HAP-1 (cell line): ENCODE measurements at regions not wholly inside any gene's neighbourhood (a gene's known extent, or its start where the extent isn't known, plus 50 kb on each side); places are given as distances from the start of the nearest gene placed in this dataset.

Experiments
- DNase-seq, 2 experiments: peaks; one replicate each; pipeline ENCODE4 v3.0.0-alpha.2; 2016 to 2020; ENCODE audit warnings: low spot score in 2 of 2
- H3K27me3 ChIP-seq: fragments of 250-450 bp; sonication (Bioruptor Pico); 2 replicates; pipeline ENCODE4 v1.5.1; 2020; ENCODE audit warnings: low read depth, mild to moderate bottlenecking, moderate library complexity
- H3K36me3 ChIP-seq: fragments of 250-450 bp; sonication (Bioruptor Pico); replicated peaks from 2 replicates; pipeline ENCODE4 v1.5.1; 2020; ENCODE audit warnings: mild to moderate bottlenecking
- H3K4me1 ChIP-seq: fragments of 250-450 bp; sonication (Bioruptor Pico); 2 replicates; pipeline ENCODE4 v1.5.1; 2020; ENCODE audit warnings: mild to moderate bottlenecking
- H3K4me3 ChIP-seq: fragments of 250-450 bp; sonication (Bioruptor Pico); 2 replicates; pipeline ENCODE4 v1.5.1; 2020; ENCODE audit warnings: mild to moderate bottlenecking, moderate library complexity
- H3K9me3 ChIP-seq: fragments of 250-450 bp; sonication (Bioruptor Pico); 2 replicates; pipeline ENCODE4 v1.5.1; 2020; ENCODE audit warnings: mild to moderate bottlenecking, moderate library complexity
- in situ Hi-C: fragments of 300-500 bp; cut with MboI; formaldehyde crosslinking; loops from 3 replicates; pipeline ENCODE4 v1.14.3; 2020; ENCODE audit warnings: low sequenced_read_pairs, inconsistent platforms, mixed read lengths

GRCh38 chr9:78783743-78784142, 486.8 kb downstream of the PSAT1 start:
- no peaks in the 10 kb centered on the region for H3K9me3 ChIP-seq
- no peaks in the 10 kb centered on the region for H3K4me1 ChIP-seq
- DNase-seq = no peak
- no peaks in the 10 kb centered on the region for H3K27me3 ChIP-seq
- no peaks in the 10 kb centered on the region for H3K36me3 ChIP-seq
- in situ Hi-C loops = no loop called here
- H3K4me3 ChIP-seq = no peak overlapping the region

GRCh38 chr9:78786794-78787193, 489.9 kb downstream of the PSAT1 start:
- Histone ChIP-seq H3K9me3 (no peaks in the 10 kb centered on the region), H3K27me3 (no peaks in the 10 kb centered on the region), H3K4me3 (no peak overlapping the region), H3K4me1 (no peaks in the 10 kb centered on the region), H3K36me3 (no peaks in the 10 kb centered on the region)
- in situ Hi-C loops = no loop called here
- no peak for DNase-seq

- Histone ChIP-seq H3K36me3 (no peaks in the 10 kb centered on the region), H3K4me1 (no peaks in the 10 kb centered on the region), H3K9me3 (no peaks in the 10 kb centered on the region), H3K27me3 (no peaks in the 10 kb centered on the region), H3K4me3 (no peak overlapping the region)
- DNase-seq = no peak
- in situ Hi-C loops = no loop called here
Measured at GRCh38 chr9:78788101-78788500, 491.2 kb downstream of the PSAT1 start.

DNA sequence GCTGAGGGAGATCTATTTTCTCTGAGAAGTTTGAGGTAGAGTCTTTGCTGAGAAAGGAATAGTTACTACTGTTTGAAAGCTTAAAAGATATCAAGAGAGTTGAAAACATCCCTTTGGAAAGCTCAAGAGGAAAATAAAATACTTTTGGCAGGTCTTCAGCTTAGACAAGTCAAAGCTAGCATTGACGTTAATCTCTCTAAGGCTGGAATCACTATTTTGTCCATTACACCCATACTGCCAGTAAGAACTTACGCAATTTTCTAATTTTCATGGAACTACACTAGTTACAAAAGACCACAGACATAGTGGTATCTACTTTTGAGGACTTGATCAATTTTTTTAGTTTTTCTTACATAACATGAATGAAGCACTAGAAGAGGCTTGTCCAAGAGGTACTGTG, 494.9 kb downstream of the PSAT1 start:
- no peaks in the 10 kb centered on the region for H3K36me3 ChIP-seq
- no peak overlapping the region for H3K4me3 ChIP-seq
- no peaks in the 10 kb centered on the region for H3K27me3 ChIP-seq
- in situ Hi-C loops = no loop called here
- no peaks in the 10 kb centered on the region for H3K4me1 ChIP-seq
- no peak for DNase-seq
- no peaks in the 10 kb centered on the region for H3K9me3 ChIP-seq

DNA sequence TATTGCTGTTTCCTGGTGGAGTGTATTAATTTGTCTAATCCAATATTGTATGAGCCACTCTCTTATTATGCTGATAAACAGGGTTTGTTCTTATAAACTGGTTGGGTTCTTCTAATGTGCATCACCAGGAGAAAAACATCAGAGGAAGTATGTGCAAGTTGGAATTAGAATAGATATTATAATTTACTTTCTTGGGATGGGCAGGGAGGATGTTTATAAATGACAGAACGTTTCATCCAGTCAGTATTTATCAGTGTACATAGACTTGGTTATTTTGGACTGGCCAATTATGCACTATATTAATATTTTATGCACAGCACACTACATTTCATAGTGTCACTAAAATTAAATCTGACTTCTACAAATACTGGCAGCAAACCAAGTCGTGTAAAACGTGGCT, 495.8 kb downstream of the PSAT1 start:
- Histone ChIP-seq H3K36me3 (no peaks in the 10 kb centered on the region), H3K4me1 (no peaks in the 10 kb centered on the region), H3K9me3 (no peaks in the 10 kb centered on the region), H3K27me3 (no peaks in the 10 kb centered on the region), H3K4me3 (no peak overlapping the region)
- no peak for DNase-seq
- in situ Hi-C loops = no loop called here

DNA sequence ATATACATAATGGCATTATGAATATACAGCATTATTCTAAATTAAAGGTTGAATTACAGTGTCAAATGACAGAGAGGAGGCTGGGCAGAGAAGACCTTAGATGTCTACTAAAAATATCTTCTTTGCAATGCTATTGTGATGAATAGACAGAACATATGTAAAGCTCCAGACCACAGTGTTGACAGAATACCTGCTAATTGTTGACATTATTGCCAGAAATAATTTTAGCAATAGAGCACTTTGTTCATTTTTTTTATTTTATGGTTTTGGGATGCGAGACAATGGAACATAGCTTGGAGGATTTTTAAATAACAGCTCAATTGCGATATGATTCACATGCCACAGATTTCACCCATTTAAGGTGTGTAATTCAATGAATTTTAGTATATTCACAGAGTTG, 508.8 kb downstream of the PSAT1 start:
- Histone ChIP-seq H3K36me3 (no peaks in the 10 kb centered on the region), H3K4me1 (no peaks in the 10 kb centered on the region), H3K27me3 (no peaks in the 10 kb centered on the region), H3K9me3 (no peaks in the 10 kb centered on the region), H3K4me3 (no peak overlapping the region)
- in situ Hi-C loops = no loop called here
- no peak for DNase-seq

DNA sequence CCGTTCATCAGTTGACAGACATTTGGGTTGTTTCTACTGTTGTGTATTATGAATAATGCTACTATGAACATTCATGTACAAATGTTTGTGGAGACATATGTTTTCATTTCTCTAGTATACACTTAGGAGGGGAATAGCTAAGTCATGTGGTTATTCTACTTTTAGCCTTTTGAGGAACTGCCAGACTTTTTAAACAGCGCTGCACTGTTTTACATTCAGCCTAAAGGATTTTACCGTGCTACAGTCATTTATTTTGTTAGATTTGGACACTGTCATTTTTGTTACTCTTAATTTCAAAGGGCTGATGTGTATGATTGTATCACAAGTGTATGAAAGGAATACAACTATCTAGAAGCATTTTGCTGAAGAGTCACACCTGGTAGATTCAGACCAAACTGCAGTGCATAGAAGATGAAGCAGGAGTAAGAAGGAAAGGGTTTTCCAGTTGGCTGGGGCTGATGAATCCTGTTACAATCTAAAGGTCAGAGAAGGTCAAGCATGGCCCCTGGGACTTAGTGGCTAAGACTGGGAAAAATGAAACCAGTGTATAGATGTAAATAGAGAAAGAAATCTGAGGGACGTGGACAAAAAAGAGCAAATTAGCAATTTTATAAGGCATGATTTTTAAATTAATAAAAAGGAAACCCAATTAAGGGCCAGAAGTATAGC, 509.7 kb downstream of the PSAT1 start:
- in situ Hi-C loops = no loop called here
- DNase-seq = no peak
- H3K27me3 ChIP-seq = no peaks in the 10 kb centered on the region

GRCh38 chr9:78807286-78807685, 510.4 kb downstream of the PSAT1 start:
- Histone ChIP-seq H3K27me3 (no peaks in the 10 kb centered on the region), H3K9me3 (no peaks in the 10 kb centered on the region), H3K4me3 (no peak overlapping the region), H3K36me3 (no peaks in the 10 kb centered on the region), H3K4me1 (no peaks in the 10 kb centered on the region)
- DNase-seq = no peak
- in situ Hi-C loops = no loop called here

More for the DNA sequence above, 509.7 kb downstream of the PSAT1 start:
- Histone ChIP-seq H3K36me3 (no peaks in the 10 kb centered on the region), H3K9me3 (no peaks in the 10 kb centered on the region), H3K4me3 (no peak overlapping the region), H3K4me1 (no peaks in the 10 kb centered on the region)

DNA sequence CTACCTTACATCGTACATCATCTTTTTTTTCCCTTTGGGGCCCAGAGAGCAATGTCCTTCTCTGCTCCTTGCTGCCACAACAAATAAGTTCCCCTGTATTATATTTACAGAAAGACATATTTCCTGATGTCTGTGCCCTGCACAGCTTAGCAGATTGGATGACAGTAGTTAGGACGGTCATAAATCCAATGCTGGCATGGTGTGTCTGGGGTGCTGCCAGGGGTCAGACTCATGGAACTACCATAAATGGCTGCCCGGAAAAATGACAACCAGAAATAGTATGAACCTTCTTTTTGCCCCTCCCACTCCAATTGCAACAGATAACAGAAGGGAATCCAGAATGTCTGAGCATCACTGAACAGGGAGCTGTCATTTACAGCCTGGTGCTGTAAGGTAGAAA, 511.1 kb downstream of the PSAT1 start:
- H3K9me3 ChIP-seq = no peaks in the 10 kb centered on the region
- H3K4me3 ChIP-seq = no peak overlapping the region
- H3K27me3 ChIP-seq = no peaks in the 10 kb centered on the region
- no peak for DNase-seq
- H3K36me3 ChIP-seq = no peaks in the 10 kb centered on the region
- H3K4me1 ChIP-seq = no peaks in the 10 kb centered on the region
- in situ Hi-C loops = no loop called here

DNA sequence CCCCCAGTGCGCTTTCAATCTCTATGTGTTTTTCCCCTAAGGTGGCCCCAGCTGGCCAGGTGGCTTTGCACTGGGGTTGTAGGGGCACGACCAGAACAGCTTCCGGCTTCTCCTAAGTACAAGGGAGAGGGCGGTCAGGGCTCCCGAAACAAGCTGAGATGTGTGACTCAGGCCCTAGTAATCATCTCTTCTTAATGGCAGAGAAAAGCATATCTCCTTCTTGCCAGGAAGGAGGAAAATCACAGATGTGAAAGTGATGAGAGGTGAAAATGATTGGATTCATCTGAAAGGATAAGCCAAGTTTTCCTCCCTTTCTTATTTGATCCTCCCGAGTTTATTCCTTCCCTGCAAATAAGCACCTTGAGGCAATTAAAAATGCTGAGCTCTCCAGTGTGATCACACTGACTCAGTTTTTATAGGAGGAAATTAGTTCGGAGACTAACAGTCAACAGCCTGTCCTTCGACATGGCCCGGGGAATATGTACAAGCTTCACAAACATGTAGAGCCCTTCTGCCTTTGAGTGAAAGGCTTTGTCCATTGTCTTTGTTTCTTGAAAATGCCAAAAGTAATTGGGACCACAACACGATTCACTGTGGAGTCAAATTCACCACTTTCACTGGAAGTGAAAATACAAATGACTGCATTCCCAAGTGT, 514.8 kb downstream of the PSAT1 start:
- H3K9me3 ChIP-seq = no peaks in the 10 kb centered on the region
- H3K4me1 ChIP-seq = no peaks in the 10 kb centered on the region
- no peaks in the 10 kb centered on the region for H3K27me3 ChIP-seq
- H3K36me3 ChIP-seq = no peaks in the 10 kb centered on the region
- H3K4me3 ChIP-seq = no peak overlapping the region
- in situ Hi-C loops = no loop called here
- no peak for DNase-seq

GRCh38 chr9:78812665-78813064, 515.7 kb downstream of the PSAT1 start:
- Histone ChIP-seq H3K4me1 (no peaks in the 10 kb centered on the region), H3K4me3 (no peak overlapping the region), H3K36me3 (no peaks in the 10 kb centered on the region), H3K9me3 (no peaks in the 10 kb centered on the region), H3K27me3 (no peaks in the 10 kb centered on the region)
- no peak for DNase-seq
- in situ Hi-C loops = no loop called here

- no peak for DNase-seq
- Histone ChIP-seq H3K9me3 (no peaks in the 10 kb centered on the region), H3K27me3 (no peaks in the 10 kb centered on the region), H3K4me3 (no peak overlapping the region), H3K4me1 (no peaks in the 10 kb centered on the region), H3K36me3 (no peaks in the 10 kb centered on the region)
- in situ Hi-C loops = no loop called here
Measured at GRCh38 chr9:78813602-78814180, 516.8 kb downstream of the PSAT1 start.

- H3K9me3 ChIP-seq = no peaks in the 10 kb centered on the region
- DNase-seq = peak in 1 of 2 experiments; percentile 40
- in situ Hi-C loops = no loop called here
- no peaks in the 10 kb centered on the region; the same call in 1 of the 2 replicates for H3K27me3 ChIP-seq
- H3K36me3 ChIP-seq = no peaks in the 10 kb centered on the region
- H3K4me1 ChIP-seq = no peaks in the 10 kb centered on the region
- H3K4me3 ChIP-seq = no peak overlapping the region
Measured at GRCh38 chr9:78821126-78821822, 524.3 kb downstream of the PSAT1 start.

DNA sequence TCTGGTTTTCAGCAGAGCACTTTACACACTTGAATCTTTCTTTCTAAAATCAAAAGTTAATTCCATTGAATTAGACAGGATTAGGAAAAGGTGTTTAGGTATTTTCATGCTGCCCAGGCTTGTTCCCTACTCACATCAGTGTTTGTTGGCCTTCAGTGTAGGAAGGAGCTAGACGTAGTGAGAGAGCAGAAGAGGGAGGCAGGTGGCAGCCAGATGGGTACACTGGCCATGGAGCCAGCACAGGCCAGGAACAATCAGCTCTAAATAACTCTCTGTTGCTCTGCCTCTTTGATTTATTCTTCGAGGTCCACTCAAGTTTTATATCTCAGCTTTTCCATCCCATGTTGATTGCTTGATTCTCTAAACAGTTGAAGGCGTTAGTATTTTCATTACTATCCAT, 529.6 kb downstream of the PSAT1 start:
- Histone ChIP-seq H3K36me3 (no peaks in the 10 kb centered on the region), H3K4me3 (no peak overlapping the region), H3K4me1 (no peaks in the 10 kb centered on the region), H3K9me3 (no peaks in the 10 kb centered on the region), H3K27me3 (no peaks in the 10 kb centered on the region; the same call in 1 of the 2 replicates)
- no peak for DNase-seq
- in situ Hi-C loops = no loop called here
